Activated naive CD4-positive, alpha-beta T cell treated with anti-CD3 and anti-CD28 coated beads, Interleukin-2, amount 50 U/mL, for 24 hours (primary cell): ENCODE measurements at regions not wholly inside any gene's neighbourhood (a gene's known extent, or its start where the extent isn't known, plus 50 kb on each side); places are given as distances from the start of the nearest gene placed in this dataset.

ENCODE experiments used
- H3K27ac Mint-ChIP-seq: one replicate; pipeline ENCODE4 v1.8.0; 2021; ENCODE audit warnings: mild to moderate bottlenecking, mixed read lengths
- H3K27me3 Mint-ChIP-seq: one replicate; pipeline ENCODE4 v1.8.0; 2021; ENCODE audit warnings: mixed read lengths
- H3K36me3 Mint-ChIP-seq: one replicate; pipeline ENCODE4 v1.8.0; 2021; ENCODE audit warnings: mixed read lengths
- H3K4me1 Mint-ChIP-seq: one replicate; pipeline ENCODE4 v1.8.0; 2021; ENCODE audit warnings: mixed read lengths
- H3K4me3 Mint-ChIP-seq: one replicate; pipeline ENCODE4 v1.8.0; 2021; ENCODE audit warnings: mild to moderate bottlenecking, mixed read lengths
- H3K9me3 Mint-ChIP-seq: one replicate; pipeline ENCODE4 v1.8.0; 2021; ENCODE audit warnings: mixed read lengths

DNA sequence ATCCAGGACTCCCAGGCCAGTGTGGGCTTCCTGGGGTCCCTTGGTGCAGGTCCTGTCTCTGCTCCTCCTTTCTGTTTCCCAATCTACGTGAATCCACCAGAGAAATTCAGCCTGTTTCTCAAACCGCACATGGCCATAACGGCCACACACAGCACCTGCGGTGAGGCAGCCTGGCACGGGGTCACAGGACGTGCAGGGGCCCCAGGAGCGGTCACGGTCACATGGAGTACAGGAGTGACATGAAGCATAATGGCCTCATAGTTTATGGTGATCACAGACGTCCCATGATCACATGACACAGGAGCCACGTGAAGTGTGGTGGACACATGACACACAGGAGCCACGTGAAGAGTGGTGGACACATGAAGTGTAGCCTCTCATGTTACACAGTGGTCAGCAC, 248.5 kb upstream of the IRX4 start:
- Mint-ChIP-seq H3K27ac (no peak overlapping the region), H3K27me3 (peaks cover 4% of the 10 kb centered on the region), H3K4me3 (no peak overlapping the region), H3K9me3 (no peaks in the 10 kb centered on the region), H3K36me3 (no peaks in the 10 kb centered on the region), H3K4me1 (no peaks in the 10 kb centered on the region)

DNA sequence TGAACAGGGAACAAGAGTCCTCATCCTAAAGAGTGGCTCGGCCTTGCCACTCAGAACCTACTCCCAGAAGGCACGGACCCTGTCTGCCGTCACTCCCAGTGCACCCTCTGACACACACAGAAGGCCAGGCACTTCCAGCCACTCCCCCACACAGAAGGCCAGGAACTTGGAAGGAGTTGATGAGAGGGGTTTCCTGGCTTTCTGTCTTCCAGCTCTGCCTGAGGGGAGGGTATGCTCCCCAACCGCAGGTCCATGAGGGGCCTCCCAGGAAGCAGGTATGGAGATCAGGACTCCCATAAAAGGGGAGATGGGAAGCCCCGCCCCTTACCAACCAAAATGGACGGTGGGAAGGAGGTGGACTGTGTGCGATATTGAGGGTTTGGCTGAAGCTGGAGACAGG, 247.6 kb upstream of the IRX4 start:
- Mint-ChIP-seq H3K9me3 (no peaks in the 10 kb centered on the region), H3K27me3 (peaks cover 5% of the 10 kb centered on the region), H3K27ac (no peak overlapping the region), H3K4me3 (no peak overlapping the region), H3K4me1 (no peaks in the 10 kb centered on the region), H3K36me3 (no peaks in the 10 kb centered on the region)

DNA sequence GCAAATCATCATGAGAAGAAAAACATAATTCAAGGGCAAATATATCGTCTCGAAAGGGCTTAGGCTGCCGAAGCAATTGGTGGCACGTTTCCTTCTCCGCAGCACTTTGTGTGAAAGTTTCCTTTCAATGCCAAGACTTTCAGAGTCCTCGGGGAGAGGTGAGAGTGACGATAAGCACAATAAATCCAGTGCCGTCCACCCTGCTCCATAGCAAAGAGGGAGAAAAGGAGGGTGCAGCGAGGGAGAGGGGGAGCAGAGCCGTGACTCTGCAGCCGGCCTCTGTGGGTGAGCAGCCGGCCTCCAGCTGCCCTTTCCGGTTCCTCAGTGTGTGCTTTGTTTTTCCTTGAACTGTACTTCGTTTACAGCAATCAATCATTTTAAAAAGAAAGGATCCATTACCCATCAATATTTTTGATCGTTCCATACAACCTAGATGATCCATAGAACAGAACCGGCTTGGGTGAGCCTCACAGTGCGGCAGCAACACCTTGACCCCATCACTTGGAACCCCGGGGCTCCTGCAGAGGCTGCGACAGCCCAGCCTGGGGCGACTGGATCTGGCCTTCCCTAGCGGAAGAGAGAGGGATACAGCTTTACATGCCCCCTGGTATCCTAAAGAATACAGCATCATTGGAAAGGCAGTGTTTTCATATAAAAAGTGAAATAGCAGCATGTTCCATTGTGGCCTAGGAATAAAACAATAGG, 247.0 kb upstream of the IRX4 start:
- H3K9me3 Mint-ChIP-seq = no peaks in the 10 kb centered on the region
- H3K4me1 Mint-ChIP-seq = no peaks in the 10 kb centered on the region
- no peak overlapping the region for H3K4me3 Mint-ChIP-seq
- peaks cover 5% of the 10 kb centered on the region for H3K27me3 Mint-ChIP-seq
- no peak overlapping the region for H3K27ac Mint-ChIP-seq
- H3K36me3 Mint-ChIP-seq = no peaks in the 10 kb centered on the region

DNA sequence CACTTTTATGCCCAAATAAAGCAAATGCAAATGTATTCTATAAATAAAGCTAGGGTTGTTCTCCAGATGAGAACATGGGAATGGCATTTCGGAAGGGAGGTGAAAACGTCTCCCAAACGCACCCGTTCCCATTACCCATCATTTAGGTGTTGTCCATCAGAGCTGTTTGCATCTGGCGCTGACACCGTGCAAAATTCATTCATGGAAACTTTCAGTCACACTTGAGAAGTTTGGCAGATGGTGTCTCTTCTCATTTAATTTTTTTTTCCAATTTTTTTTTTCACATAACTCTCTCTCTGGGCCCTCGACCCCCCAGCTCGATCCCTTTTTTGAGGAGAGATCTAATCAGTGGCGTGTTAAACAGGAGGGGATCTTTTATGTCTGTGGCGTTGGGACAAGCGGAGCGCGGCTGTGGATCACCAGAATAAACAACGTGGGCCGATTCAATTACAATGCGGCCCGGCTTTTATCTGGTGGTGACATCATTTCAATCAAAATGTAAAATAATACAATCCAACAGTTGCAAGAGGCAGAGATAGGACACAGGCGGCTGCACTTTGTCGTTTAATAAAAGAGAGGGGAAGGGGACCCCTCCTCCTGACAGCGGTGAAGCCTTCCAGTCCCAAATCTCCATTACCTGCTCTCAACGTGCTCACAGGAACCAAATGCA, 246.1 kb upstream of the IRX4 start:
- Mint-ChIP-seq H3K4me1 (no peaks in the 10 kb centered on the region), H3K4me3 (no peak overlapping the region), H3K36me3 (no peaks in the 10 kb centered on the region), H3K9me3 (no peaks in the 10 kb centered on the region), H3K27me3 (peaks cover 5% of the 10 kb centered on the region), H3K27ac (no peak overlapping the region)

DNA sequence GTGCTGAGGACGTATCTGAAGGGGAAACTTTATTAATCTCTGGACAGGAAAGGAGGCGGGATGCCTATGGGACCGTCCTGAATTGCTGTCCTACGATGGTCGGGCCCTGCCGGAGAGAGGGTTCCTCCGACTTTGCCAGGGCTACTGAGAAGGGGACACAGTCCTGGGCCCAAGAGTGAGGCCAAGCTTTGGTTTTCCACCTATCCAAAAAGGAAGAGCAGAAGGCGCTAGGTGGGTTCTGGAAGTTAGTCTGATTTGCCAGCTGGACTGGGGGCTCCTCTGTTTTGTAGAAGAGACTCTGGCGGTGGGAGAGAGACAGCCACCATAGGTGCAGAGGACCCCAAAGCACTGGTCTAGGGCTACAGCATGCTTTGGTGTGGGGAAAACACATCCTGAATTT, 243.8 kb upstream of the IRX4 start:
- Mint-ChIP-seq H3K4me3 (no peak overlapping the region), H3K9me3 (peaks cover 6% of the 10 kb centered on the region), H3K36me3 (no peaks in the 10 kb centered on the region), H3K4me1 (no peaks in the 10 kb centered on the region), H3K27ac (no peak overlapping the region), H3K27me3 (peaks cover 5% of the 10 kb centered on the region)

DNA sequence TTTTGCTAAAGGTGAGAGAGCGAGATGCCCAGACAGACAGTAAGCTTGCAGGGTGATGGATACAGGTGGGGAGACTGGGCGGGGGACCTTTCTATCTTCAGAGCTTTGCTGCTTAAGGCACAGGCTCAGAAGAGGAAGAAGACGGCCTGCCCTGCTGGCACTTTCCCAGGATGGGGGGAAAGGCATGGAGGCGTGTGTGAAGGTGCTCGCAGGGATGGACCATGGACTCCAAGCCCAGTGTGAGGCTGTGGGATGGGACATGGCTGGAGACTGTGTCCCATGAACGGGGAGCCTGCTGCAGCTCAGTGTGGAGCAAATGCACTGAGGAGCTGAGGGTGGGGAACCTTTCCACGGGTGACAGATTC, 243.2 kb upstream of the IRX4 start:
- Mint-ChIP-seq H3K27me3 (peaks cover 8% of the 10 kb centered on the region), H3K4me1 (no peaks in the 10 kb centered on the region), H3K27ac (no peak overlapping the region), H3K36me3 (no peaks in the 10 kb centered on the region), H3K4me3 (no peak overlapping the region), H3K9me3 (peaks cover 10% of the 10 kb centered on the region)

DNA sequence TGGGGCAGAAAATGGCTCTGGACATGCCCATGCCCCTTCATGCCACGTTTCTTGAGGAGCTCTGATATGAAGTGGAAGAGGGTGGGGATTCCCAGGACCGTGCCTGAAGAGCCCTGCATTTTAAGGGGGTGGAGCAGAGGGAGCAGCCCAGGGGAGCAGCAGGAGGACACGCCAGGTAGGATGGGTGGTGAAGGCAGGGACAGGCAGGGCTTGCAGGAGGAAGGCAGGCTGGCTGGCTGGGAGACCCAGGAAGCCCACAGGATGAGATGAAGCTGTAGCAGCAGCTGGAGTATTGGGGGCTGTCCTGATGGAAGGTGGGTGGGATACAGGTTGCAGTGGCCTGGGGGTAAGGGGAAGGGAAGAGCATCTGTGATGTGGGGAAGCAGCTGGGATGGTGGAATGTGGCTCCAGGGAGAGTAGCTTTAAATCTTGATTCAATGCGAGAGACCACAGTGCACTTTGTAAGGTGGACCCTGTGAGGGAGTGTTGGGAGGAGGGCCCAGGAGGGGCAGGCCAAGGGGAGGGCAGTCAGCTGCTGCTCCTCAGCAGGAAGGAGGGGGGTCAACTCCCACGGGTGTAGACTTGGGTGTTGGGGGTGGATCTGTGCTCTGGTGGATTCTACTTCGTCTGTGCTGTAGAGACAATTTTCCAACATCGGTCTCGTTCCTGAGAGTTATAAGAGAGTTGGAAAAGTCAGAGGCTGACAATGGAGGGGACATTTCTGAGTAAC, 242.6 kb upstream of the IRX4 start:
- Mint-ChIP-seq H3K4me3 (no peak overlapping the region), H3K4me1 (no peaks in the 10 kb centered on the region), H3K9me3 (peaks cover 13% of the 10 kb centered on the region), H3K36me3 (no peaks in the 10 kb centered on the region), H3K27ac (no peak overlapping the region), H3K27me3 (peaks cover 11% of the 10 kb centered on the region)

DNA sequence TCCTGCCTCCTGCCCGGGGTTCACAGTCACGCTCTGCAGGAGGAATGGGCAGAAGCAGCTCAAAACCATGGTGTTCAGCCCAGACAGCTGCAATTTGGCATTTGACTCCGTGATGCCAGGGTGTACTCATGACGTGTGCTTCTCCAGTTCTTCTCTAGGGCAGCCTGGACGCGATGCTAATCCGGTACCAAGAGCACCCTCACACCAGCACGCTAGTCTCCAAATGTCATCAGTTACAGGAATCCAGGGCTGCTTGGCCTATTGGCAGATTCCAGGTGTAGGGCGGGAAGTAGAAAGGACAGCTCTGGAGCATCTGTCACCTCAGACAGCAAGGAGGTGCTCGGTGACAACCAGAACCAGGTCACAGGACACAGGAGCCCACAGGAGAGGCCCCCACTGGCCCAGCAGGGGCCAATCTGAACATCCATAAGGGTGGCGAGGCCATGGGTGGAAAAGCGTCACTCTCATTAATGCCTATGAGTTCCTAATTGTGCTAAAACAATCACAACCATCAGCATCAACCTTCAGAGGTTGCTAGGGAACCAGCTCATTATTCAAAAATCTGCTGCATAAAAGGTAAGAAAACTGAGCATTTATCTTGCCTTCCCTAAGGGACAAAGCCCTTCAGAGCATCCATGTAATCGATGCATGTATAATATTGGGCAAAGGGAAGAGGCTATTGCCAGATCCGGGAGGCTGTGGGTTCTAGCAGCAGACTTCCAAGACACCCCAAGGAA, 241.9 kb upstream of the IRX4 start:
- Mint-ChIP-seq H3K4me3 (no peak overlapping the region), H3K27me3 (peaks cover 13% of the 10 kb centered on the region), H3K4me1 (no peaks in the 10 kb centered on the region), H3K27ac (no peak overlapping the region), H3K9me3 (peaks cover 13% of the 10 kb centered on the region), H3K36me3 (no peaks in the 10 kb centered on the region)

DNA sequence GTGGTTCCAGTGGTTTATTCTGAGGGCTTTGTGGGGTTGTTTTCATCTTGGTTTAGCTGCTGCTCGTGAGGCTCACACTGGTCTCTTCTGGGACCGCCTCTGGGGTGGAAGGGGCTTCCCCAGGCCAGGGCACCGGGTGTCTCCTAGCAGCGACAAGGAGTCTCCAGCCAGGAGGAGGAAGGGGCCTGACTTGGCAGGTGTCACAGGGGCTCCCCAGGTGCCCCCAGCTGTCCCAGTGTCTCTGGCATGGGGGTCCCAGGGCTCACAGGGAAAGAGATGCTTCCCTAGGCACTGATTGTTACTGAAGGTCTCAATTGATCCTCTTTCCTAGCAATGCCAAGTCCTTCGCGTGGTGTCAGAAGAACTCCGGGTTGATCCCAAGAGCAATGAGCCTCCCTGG, 241.1 kb upstream of the IRX4 start:
- Mint-ChIP-seq H3K4me1 (no peaks in the 10 kb centered on the region), H3K36me3 (no peaks in the 10 kb centered on the region), H3K9me3 (peaks cover 13% of the 10 kb centered on the region), H3K4me3 (no peak overlapping the region), H3K27ac (no peak overlapping the region), H3K27me3 (peaks cover 12% of the 10 kb centered on the region)

DNA sequence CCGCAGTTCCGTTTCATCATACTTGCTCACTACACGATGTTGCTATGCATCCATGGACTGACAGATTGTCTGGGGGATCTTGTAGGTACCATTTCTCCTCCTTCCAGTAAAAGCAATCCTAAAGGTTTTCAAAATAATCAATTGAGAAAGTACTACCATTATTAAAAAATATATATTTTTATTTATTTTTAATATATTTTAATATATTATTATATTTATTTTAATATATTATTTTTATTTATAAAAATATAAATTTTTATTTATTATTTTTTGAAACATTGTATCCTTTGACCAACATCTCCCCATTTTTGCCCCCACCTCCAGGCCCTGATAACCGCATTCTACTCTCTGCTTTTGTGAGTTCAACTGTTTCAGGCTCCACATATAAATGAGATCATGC, 237.6 kb upstream of the IRX4 start:
- Mint-ChIP-seq H3K36me3 (no peaks in the 10 kb centered on the region), H3K27ac (no peak overlapping the region), H3K4me1 (no peaks in the 10 kb centered on the region), H3K4me3 (no peak overlapping the region), H3K9me3 (peaks cover 13% of the 10 kb centered on the region), H3K27me3 (peaks cover 8% of the 10 kb centered on the region)

DNA sequence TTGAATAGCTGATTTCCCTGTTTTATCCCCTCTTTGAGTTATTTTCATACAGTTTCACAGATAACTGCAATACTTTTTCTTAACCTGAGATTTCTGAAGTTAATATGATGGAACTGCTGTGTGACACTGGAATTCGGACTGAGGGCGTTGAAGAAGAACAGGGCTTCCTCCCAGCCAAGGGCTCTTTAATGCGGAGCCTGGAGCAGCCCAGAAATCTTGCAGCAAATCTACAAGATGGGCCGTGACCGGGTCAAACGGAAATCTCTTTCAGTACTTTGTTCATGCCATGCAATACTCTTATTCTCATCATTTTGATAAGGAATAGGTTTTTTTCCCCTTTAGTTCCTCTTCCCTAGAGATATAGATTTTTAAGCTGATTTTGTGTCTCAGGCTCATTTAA, 236.8 kb upstream of the IRX4 start:
- Mint-ChIP-seq H3K36me3 (no peaks in the 10 kb centered on the region), H3K27me3 (peaks cover 8% of the 10 kb centered on the region), H3K9me3 (peaks cover 13% of the 10 kb centered on the region), H3K4me3 (no peak overlapping the region), H3K27ac (no peak overlapping the region), H3K4me1 (no peaks in the 10 kb centered on the region)

DNA sequence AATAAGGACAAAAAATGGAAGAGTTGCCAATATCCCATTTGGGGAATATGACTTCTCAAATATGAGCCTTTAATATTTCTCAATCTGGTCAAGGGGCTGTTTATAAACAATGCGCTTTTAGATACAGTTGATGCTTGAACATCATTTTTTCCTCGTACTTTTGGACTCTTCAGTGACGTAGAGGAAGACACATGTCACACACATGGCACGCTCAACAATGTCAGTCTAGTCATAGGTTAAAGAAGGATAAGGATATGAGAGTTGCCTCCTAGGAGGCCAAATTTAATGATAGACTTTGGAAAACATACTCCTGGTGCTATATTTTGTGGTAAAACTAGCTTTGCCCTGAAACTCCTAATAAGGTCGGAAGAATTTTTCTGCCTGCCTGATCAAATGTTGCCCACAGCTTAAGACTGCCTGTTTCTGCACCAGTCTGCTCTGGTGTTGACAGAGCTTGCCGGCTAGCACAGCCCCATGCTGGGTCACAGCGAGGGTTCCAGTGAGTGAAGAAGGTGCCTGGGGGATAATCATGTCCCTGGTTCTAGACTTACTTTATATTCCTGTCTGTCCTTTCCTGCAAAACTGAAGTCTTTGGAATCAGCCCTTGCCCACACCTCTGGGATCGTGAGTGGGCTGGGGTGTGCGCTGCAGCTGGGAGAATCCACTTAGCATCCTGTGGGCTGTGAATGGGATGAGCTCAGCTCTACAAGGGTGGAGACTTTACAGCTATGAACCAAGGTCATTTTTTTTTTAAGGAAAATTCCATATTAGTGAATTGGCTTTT, 230.8 kb upstream of the IRX4 start:
- Mint-ChIP-seq H3K36me3 (no peaks in the 10 kb centered on the region), H3K27ac (no peak overlapping the region), H3K9me3 (no peaks in the 10 kb centered on the region), H3K4me3 (no peak overlapping the region), H3K27me3 (peaks cover 5% of the 10 kb centered on the region), H3K4me1 (no peaks in the 10 kb centered on the region)

DNA sequence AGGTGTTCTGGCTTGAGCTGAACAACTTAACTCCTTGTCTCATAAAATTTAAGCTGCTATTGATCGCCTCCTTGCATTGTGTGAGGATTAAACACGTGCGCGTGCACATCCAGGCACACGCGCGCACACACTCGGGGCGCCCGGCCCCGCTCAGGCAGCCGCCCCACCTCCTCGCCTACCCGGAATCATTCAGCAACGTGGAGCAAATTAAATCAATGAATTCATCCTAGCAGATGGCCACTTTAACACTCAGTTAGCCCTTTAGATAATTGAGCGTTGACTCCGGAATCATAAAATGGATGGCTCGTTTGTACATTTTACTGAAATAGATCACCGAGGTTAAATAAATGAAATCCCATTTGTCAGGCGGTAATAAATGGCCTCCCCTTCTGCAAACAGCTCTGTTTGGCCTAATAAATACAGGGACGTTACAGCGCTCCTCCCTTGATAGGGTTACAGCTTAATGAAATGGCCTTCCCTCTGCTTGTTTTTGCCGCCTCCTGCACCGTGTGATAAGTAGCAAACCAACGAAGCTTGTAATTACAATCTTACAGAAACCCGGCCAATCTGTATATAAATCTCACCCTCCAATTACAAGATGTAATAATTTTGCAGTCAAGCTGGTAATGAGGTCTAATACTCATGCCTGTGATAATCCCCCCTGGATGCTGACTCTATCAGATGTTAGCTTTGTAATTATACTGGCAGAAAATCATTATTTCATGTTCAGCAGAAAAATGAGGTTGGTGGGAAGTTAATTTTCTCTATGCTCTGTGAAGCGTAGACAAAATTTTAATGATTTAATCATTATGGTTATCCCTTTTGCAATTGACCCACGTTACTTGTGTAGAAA, 229.7 kb upstream of the IRX4 start:
- Mint-ChIP-seq H3K9me3 (no peaks in the 10 kb centered on the region), H3K27ac (no peak overlapping the region), H3K4me1 (no peaks in the 10 kb centered on the region), H3K4me3 (no peak overlapping the region), H3K36me3 (no peaks in the 10 kb centered on the region), H3K27me3 (peaks cover 5% of the 10 kb centered on the region)

DNA sequence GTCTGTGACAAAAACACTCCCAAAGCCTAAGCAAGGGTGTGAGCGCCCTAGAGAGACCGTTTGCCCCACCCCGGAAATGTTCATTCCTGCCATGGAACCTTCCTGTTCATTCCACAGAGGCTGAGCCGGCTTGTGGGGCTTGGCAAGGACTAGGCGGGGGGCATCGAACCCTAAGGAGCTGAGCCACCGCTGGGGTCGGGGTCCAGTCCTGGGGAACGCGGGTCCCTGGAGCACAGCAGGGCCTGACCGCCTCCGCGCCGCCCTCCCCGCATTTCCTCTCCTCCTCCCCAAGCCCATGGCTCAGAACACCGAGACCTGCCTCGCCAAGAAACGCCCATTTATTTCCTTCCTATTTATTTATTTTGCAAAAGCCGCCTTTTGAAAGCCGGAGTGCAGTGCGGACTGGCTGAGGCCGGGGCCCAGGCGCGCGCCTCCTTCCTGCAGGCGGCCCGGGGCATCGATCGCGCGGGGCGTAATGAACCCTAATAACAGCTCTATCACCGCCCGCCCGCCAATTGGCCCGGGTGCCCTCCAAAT, 228.9 kb upstream of the IRX4 start:
- no peaks in the 10 kb centered on the region for H3K36me3 Mint-ChIP-seq
- no peak overlapping the region for H3K4me3 Mint-ChIP-seq
- no peaks in the 10 kb centered on the region for H3K4me1 Mint-ChIP-seq
- peaks cover 2% of the 10 kb centered on the region for H3K9me3 Mint-ChIP-seq
- H3K27ac Mint-ChIP-seq = no peak overlapping the region
- peaks cover 5% of the 10 kb centered on the region for H3K27me3 Mint-ChIP-seq
